ENCODE measurements at regions not wholly inside any gene's neighbourhood (a gene's known extent, or its start where the extent isn't known, plus 50 kb on each side); places are given as distances from the start of the nearest gene placed in this dataset.

DNA sequence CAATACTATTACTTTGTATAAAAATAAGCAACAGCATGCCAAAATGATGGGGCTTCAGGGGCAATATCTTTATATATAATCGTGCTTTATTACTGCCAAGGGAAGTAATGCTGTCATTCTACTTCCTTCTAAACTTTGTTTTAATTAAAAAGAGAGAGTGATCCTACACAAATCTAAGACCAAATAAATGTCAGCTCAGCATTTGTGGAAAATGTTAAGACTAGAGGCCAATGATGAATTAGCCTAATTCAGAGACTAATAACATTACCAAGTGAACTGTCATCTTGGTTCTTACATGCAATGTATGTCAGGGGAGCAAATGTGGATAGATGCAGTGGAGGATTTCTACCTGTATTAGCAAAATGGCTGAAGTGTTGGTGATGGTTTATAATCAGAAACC, 166.4 kb upstream of the PTCHD1 start:
- ChIA-PET CTCF (ENCODE audit: low intra/inter-chr PET ratio, low total read pairs) (no interaction called here), POLR2A (no interaction called here)
- Histone ChIP-seq H3K9me3 (ENCODE audit: low read length) (no peaks in the 10 kb centered on the region), H3K4me1 (ENCODE audit: insufficient read depth, low read length) (no peaks in the 10 kb centered on the region), H3K9ac (ENCODE audit: insufficient read depth, low read depth, low read length) (no peak overlapping the region), H3K4me3 (replicated peaks in 1 of 3; ENCODE audit: insufficient read depth in 1 of 3, low read depth in 2 of 3, low read length in 3 of 3) (no peak overlapping the region), H3K36me3 (replicated peaks in 1 of 2; ENCODE audit: control insufficient read depth in 1 of 2, insufficient read depth in 2 of 2, low read length in 2 of 2) (no peaks in the 10 kb centered on the region), H2AFZ (ENCODE audit: low read length) (no peak overlapping the region), H3K27me3 (ENCODE audit: control insufficient read depth in 1 of 2, insufficient read depth in 2 of 2, low read length in 2 of 2) (no peaks in the 10 kb centered on the region), H3K27ac (ENCODE audit: extremely low read length, insufficient read depth, low read length) (no peak overlapping the region), H3K79me2 (ENCODE audit: insufficient read depth, low read length) (no peaks in the 10 kb centered on the region), H4K20me1 (ENCODE audit: insufficient read depth, low read length) (no peaks in the 10 kb centered on the region), H3K4me2 (ENCODE audit: low read depth, low read length) (no peak overlapping the region)
- no peak for DNase-seq (ENCODE audit: low spot score)
- no TSS peak for BruUV-seq (replicated peaks)
- in situ Hi-C loops (cut with HindIII; ENCODE audit: extremely low pct_ligation_motif_present, low pct_unique_long_range_greater_than_20kb) = no loop called here
- intact Hi-C loops (cut with micrococcal nuclease; ENCODE audit: unreplicated experiment) = no loop called here
- no peak for FAIRE-seq
- TF ChIP-seq MAFK (conservative IDR thresholded peaks at IDR 0.05 in 1 of 2, IDR thresholded peaks at IDR 0.05 in 1 of 2; ENCODE audit: low read length in 2 of 2) (peak; percentile 39 to 69; a peak in 2 of 4 replicates), XBP1 (CRISPR knock-in tag; IDR thresholded peaks at IDR 0.05) (no peak), MAFF (IDR thresholded peaks at IDR 0.05; ENCODE audit: low read depth, low read length) (peak; percentile 55)
- no peak for ATAC-seq
- 0% methylated on average over 1 of the region's 1 CpG for WGBS (ENCODE audit: low lambda C conversion rate)

DNA sequence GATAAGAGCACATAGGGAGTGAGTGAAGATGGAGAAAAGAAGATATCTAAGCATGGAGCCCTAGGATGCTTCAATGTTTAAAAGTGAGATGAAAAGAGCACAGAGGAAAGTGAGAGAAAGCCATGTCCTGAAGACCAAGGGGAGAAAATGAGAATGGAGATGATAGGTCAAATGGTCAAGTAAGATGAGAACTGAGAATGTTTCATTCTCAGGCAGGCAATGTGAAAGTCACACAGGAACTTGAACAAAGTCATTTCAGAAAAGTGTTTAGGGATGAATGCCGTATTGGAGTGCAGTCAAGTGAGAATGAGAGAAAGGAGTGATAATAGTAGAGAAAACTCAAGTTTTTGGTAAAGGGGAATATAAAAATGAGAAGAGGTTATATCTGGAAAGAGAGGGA, 148.7 kb upstream of the PTCHD1 start:
- H2AFZ ChIP-seq (ENCODE audit: low read length) = no peak overlapping the region
- no peaks in the 10 kb centered on the region for H3K4me1 ChIP-seq (ENCODE audit: insufficient read depth, low read length)
- in situ Hi-C loops (cut with HindIII; ENCODE audit: extremely low pct_ligation_motif_present, low pct_unique_long_range_greater_than_20kb) (no loop called here), intact Hi-C loops (cut with micrococcal nuclease; ENCODE audit: unreplicated experiment) (no loop called here)
- CTCF ChIA-PET (ENCODE audit: low intra/inter-chr PET ratio, low total read pairs) = no interaction called here
- no peaks in the 10 kb centered on the region for H4K20me1 ChIP-seq (ENCODE audit: insufficient read depth, low read length)
- 0% methylated on average over 1 of the region's 1 CpG for WGBS (ENCODE audit: low lambda C conversion rate)
- FAIRE-seq (no peak), ATAC-seq (no peak), DNase-seq (ENCODE audit: low spot score) (no peak)
- H3K36me3 ChIP-seq (replicated peaks in 1 of 2; ENCODE audit: control insufficient read depth in 1 of 2, insufficient read depth in 2 of 2, low read length in 2 of 2) = no peaks in the 10 kb centered on the region
- POLR2A ChIA-PET = no interaction called here
- BruUV-seq (replicated peaks) = no TSS peak
- no peak overlapping the region for H3K9ac ChIP-seq (ENCODE audit: insufficient read depth, low read depth, low read length)
- H3K27me3 ChIP-seq (ENCODE audit: control insufficient read depth in 1 of 2, insufficient read depth in 2 of 2, low read length in 2 of 2) = no peaks in the 10 kb centered on the region
- no peaks in the 10 kb centered on the region for H3K9me3 ChIP-seq (ENCODE audit: low read length)
- no peak overlapping the region for H3K27ac ChIP-seq (ENCODE audit: extremely low read length, insufficient read depth, low read length)
- no peak overlapping the region for H3K4me3 ChIP-seq (replicated peaks in 1 of 3; ENCODE audit: insufficient read depth in 1 of 3, low read depth in 2 of 3, low read length in 3 of 3)
- no peak overlapping the region for H3K4me2 ChIP-seq (ENCODE audit: low read depth, low read length)
- no peaks in the 10 kb centered on the region for H3K79me2 ChIP-seq (ENCODE audit: insufficient read depth, low read length)
- no peak for TF ChIP-seq KIAA2018 (CRISPR knock-in tag; IDR thresholded peaks at IDR 0.05; ENCODE audit: borderline replicate concordance)
- TF ChIP-seq, protein P1, sequence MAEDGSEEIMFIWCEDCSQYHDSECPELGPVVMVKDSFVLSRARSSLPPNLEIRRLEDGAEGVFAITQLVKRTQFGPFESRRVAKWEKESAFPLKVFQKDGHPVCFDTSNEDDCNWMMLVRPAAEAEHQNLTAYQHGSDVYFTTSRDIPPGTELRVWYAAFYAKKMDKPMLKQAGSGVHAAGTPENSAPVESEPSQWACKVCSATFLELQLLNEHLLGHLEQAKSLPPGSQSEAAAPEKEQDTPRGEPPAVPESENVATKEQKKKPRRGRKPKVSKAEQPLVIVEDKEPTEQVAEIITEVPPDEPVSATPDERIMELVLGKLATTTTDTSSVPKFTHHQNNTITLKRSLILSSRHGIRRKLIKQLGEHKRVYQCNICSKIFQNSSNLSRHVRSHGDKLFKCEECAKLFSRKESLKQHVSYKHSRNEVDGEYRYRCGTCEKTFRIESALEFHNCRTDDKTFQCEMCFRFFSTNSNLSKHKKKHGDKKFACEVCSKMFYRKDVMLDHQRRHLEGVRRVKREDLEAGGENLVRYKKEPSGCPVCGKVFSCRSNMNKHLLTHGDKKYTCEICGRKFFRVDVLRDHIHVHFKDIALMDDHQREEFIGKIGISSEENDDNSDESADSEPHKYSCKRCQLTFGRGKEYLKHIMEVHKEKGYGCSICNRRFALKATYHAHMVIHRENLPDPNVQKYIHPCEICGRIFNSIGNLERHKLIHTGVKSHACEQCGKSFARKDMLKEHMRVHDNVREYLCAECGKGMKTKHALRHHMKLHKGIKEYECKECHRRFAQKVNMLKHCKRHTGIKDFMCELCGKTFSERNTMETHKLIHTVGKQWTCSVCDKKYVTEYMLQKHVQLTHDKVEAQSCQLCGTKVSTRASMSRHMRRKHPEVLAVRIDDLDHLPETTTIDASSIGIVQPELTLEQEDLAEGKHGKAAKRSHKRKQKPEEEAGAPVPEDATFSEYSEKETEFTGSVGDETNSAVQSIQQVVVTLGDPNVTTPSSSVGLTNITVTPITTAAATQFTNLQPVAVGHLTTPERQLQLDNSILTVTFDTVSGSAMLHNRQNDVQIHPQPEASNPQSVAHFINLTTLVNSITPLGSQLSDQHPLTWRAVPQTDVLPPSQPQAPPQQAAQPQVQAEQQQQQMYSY (CRISPR knock-in tag; IDR thresholded peaks at IDR 0.05) = no peak
- no peak for TF ChIP-seq ZNF644 (CRISPR knock-in tag; IDR thresholded peaks at IDR 0.05; ENCODE audit: low read depth)
